Parathyroid adenoma (tissue), 2 donors: ENCODE measurements at regions not wholly inside any gene's neighbourhood (a gene's known extent, or its start where the extent isn't known, plus 50 kb on each side); places are given as distances from the start of the nearest gene placed in this dataset.

Experiments
- H2AFZ ChIP-seq: fragments of 300-600 bp; sonication (generic); one replicate; pipeline ENCODE4 v1.7.0; 2017; ENCODE audit warnings: antibody characterized with exemption, mild to moderate bottlenecking
- H3K27ac ChIP-seq: fragments of 300-600 bp; sonication (generic); one replicate; pipeline ENCODE4 v1.7.0; 2017
- H3K27me3 ChIP-seq: fragments of 300-600 bp; sonication (generic); one replicate; pipeline ENCODE4 v1.7.0; 2017; ENCODE audit warnings: low read length; ENCODE audit not compliant: control insufficient read depth, insufficient read depth
- H3K36me3 ChIP-seq: fragments of 300-600 bp; sonication (generic); one replicate; pipeline ENCODE4 v1.7.0; 2017; ENCODE audit warnings: low read length; ENCODE audit not compliant: control insufficient read depth, insufficient read depth
- H3K4me1 ChIP-seq: fragments of 300-600 bp; sonication (generic); one replicate; pipeline ENCODE4 v1.7.0; 2017; ENCODE audit warnings: control low read depth
- H3K4me2 ChIP-seq: fragments of 300-600 bp; sonication (generic); one replicate; pipeline ENCODE4 v1.7.0; 2017; ENCODE audit warnings: low read length
- H3K4me3 ChIP-seq: fragments of 300-600 bp; sonication (generic); one replicate; pipeline ENCODE4 v1.7.0; 2017; ENCODE audit warnings: low read depth, low read length
- H3K79me2 ChIP-seq: fragments of 300-600 bp; sonication (generic); one replicate; pipeline ENCODE4 v1.7.0; 2017; ENCODE audit warnings: control low read depth
- H3K9ac ChIP-seq: fragments of 300-600 bp; sonication (generic); one replicate; pipeline ENCODE4 v1.7.0; 2017; ENCODE audit warnings: mild to moderate bottlenecking
- H3K9me3 ChIP-seq: fragments of 300-600 bp; sonication (generic); one replicate; pipeline ENCODE4 v1.7.0; 2017; ENCODE audit warnings: low read length; ENCODE audit not compliant: control insufficient read depth
- CTCF ChIP-seq: fragments of 300-600 bp; sonication (generic); IDR thresholded peaks from one replicate; pipeline ENCODE4 v1.7.0; 2017; ENCODE audit warnings: antibody characterized with exemption, mild to moderate bottlenecking
- donor health status: primary hyperparathyroidism.

DNA sequence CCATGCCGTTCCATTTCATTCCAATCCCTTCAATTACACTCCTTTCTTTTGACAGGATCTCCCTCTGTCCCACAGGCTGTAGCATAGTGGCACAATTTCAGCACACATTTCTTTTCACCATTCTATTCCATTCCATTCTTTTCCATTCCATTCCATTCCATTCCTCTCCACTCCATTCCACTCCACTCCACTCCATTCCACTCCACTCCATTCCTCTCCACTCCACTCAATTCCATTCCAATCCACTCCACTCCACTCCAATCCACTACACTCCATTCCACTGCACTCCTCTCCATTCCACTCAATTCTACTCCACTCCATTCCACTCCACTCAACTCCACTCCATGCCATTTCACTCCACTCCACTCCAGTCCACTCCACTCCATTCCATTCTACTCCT lies 1495.1 kb downstream of the TSPY10 start:
- H3K9me3 ChIP-seq, result no peaks in the 10 kb centered on the region
- no peak overlapping the region for H3K4me2 ChIP-seq
- H3K27me3 ChIP-seq, result no peaks in the 10 kb centered on the region
- no peak overlapping the region for H3K9ac ChIP-seq
- no peak for TF ChIP-seq CTCF
- H3K79me2 ChIP-seq, result no peaks in the 10 kb centered on the region
- no peaks in the 10 kb centered on the region for H3K4me1 ChIP-seq
- H3K27ac ChIP-seq, result no peak overlapping the region
- no peaks in the 10 kb centered on the region for H3K36me3 ChIP-seq
- H2AFZ ChIP-seq, result no peak overlapping the region
- no peak overlapping the region for H3K4me3 ChIP-seq

GRCh38 chrY:11044234-11044883 lies 1516.7 kb downstream of the TSPY10 start:
- no peak overlapping the region for H3K4me3 ChIP-seq
- no peaks in the 10 kb centered on the region for H3K27me3 ChIP-seq
- H3K4me2 ChIP-seq, result no peak overlapping the region
- no peaks in the 10 kb centered on the region for H3K79me2 ChIP-seq
- no peak overlapping the region for H3K27ac ChIP-seq
- H3K4me1 ChIP-seq, result no peaks in the 10 kb centered on the region
- no peaks in the 10 kb centered on the region for H3K9me3 ChIP-seq
- no peaks in the 10 kb centered on the region for H3K36me3 ChIP-seq
- H2AFZ ChIP-seq, result no peak overlapping the region
- H3K9ac ChIP-seq, result no peak overlapping the region
- no peak for TF ChIP-seq CTCF

GRCh38 chrY:11063486-11063885 lies 1535.8 kb downstream of the TSPY10 start:
- Histone ChIP-seq H3K36me3 (no peaks in the 10 kb centered on the region), H3K4me3 (no peak overlapping the region), H3K4me1 (no peaks in the 10 kb centered on the region), H3K9me3 (no peaks in the 10 kb centered on the region), H3K4me2 (no peak overlapping the region), H3K27ac (no peak overlapping the region), H2AFZ (no peak overlapping the region), H3K27me3 (no peaks in the 10 kb centered on the region), H3K9ac (no peak overlapping the region), H3K79me2 (no peaks in the 10 kb centered on the region)
- no peak for TF ChIP-seq CTCF

DNA sequence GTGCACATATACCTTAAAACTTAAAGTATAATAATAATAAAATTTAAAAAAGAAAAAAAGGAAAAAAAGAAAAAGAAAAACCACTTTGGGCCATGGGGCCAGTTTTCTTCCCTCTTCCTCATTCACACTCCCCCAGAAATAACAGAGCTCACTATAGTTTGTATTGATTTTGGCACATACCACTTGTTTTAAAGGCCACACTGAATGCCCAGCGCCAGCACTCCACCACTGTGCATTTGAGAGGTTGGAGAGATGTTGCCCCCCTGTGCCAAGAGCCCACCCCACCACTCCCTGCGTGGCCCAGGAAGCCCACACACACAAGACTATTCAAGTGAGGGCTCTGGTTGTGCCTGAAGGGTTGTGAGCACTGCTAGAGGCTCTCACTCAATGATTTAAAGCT lies 1536.3 kb downstream of the TSPY10 start:
- Histone ChIP-seq H2AFZ (no peak overlapping the region), H3K27ac (no peak overlapping the region), H3K9me3 (no peaks in the 10 kb centered on the region), H3K9ac (no peak overlapping the region), H3K4me3 (no peak overlapping the region), H3K4me2 (no peak overlapping the region), H3K4me1 (no peaks in the 10 kb centered on the region), H3K36me3 (no peaks in the 10 kb centered on the region), H3K27me3 (no peaks in the 10 kb centered on the region), H3K79me2 (no peaks in the 10 kb centered on the region)
- no peak for TF ChIP-seq CTCF

DNA sequence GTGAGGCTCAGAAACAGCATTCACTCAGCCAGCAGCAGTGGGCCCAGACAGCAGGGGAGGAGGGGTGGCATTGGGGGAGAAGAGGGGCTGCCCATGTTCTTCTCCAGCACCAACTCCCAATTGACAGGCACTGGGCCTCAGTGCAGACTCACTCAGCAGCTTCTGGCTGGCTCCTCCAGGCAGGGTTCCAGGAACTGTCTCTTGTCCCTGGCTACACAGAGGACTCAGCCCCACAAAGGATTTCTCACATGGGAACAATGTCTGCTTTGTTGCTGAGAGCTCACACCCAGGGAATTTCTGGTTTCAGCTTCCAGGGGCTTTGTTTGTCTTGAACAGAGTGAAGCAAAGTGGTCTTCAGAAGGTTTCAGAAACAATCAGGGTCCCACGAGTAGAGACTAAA lies 1536.7 kb downstream of the TSPY10 start:
- no peak overlapping the region for H2AFZ ChIP-seq
- H3K4me2 ChIP-seq, result no peak overlapping the region
- no peak overlapping the region for H3K4me3 ChIP-seq
- H3K79me2 ChIP-seq, result no peaks in the 10 kb centered on the region
- no peaks in the 10 kb centered on the region for H3K9me3 ChIP-seq
- H3K27ac ChIP-seq, result no peak overlapping the region
- H3K9ac ChIP-seq, result no peak overlapping the region
- H3K27me3 ChIP-seq, result no peaks in the 10 kb centered on the region
- H3K36me3 ChIP-seq, result no peaks in the 10 kb centered on the region
- TF ChIP-seq CTCF, result no peak
- no peaks in the 10 kb centered on the region for H3K4me1 ChIP-seq
